HG03066 (cell line): ENCODE measurements at regions not wholly inside any gene's neighbourhood (a gene's known extent, or its start where the extent isn't known, plus 50 kb on each side); places are given as distances from the start of the nearest gene placed in this dataset.
"Not testable (repeated sequence)": the region's sequence is repeated elsewhere in the genome, so short reads cannot be mapped to it uniquely, and the experiment has no call there.

Experiments
- ATAC-seq: cut with Tn5 transposase; IDR thresholded peaks from one replicate; pipeline ENCODE4 v1.9.1; 2021; ENCODE audit warnings: low read depth; ENCODE audit not compliant: unreplicated experiment

DNA sequence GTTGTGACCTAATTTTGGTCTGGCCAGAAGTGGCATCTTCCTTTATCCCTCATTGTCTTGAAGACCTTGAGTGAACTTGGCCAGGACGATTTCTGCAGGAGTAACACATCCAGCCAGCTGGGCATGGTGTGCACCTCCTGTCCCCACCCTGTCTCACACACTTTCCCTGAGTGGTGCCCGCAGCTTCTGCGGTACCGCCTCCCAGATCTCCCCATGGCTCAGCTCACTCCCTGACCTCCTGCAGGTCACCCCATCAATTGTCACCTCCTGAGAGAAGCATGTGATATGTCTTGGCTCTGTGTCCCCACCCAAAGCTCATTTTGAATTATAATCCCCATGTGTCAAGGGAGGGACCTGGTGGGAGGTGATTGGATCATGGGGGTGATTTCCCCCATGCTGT lies 50.2 kb upstream of the TP53I11 start:
- no peak for ATAC-seq

- ATAC-seq, result no peak
Measured at GRCh38 chr11:45001466-45002165, 50.9 kb upstream of the TP53I11 start.

DNA sequence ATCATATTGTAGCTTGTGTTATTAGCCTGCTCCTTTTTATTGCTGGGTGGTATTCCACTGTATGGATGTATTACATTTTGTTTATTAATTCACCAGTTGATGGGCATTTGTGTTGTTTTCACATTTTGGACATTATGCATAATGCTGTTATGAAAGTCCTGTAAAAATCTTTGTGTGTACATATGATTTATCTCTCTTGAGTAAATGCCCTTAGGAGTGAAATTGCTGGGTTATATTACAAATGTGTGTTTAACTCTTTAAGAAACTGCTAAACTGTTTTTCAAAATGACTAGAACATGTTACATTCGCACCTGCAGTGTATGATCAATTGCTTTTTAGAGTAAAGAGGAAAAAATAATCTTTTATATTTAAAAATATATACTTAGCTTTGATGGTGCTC lies 54.4 kb upstream of the TP53I11 start:
- ATAC-seq, result no peak

DNA sequence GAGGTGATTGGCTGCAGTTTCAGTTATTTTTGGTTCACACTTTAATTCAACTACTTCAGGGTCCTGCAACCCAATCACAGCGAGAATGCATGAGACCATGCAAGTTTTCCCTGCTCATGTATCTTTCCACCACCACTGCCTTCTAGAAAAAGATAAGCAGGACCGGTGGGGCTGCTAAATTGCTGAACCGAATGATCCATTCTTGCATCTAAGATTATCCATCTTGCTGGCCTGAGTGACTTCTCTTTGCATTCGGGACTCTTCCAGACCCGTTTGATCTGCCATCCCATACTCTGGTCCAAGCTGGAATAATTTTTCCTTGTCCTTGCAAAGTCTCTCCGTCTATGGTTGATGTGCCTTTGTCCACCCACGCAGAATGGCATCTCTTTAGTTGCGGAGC lies 56.3 kb upstream of the TP53I11 start:
- ATAC-seq, result no peak

DNA sequence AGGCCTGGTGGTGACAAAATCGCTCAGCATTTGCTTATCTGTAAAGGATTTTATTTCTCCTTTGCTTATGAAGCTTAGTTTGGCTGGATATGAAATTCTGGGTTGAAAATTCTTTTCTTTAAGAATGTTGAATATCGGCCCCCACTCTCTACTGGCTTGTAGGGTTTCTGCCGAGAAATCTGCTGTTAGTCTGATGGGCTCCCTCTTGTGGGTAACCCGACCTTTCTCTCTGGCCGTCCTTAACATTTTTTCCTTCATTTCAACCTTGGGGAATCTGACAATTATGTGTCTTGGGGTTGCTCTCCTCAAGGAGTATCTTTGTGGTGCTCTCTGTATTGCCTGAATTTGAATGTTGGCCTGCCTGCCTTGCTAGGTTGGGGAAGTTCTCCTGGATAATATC lies 65.3 kb upstream of the TP53I11 start:
- ATAC-seq, result not testable (repeated sequence)

DNA sequence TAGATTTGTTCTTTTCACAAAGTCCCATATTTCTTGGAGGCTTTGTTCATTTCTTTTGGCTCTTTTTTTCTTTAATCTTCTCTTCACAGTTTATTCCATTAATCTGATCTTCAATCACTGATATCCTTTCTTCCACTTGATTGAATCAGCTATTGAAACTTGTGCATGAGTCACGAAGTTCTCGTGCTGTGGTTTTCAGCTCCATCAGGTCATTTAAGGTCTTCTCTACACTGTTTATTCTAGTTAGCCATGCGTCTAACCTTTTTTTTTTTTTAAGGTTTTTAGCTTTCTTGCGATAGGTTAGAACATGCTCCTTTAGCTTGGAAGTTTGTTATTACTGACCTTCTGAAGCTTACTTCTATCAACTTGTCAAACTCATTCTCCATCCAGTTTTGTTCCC lies 65.8 kb upstream of the TP53I11 start:
- not testable (repeated sequence) for ATAC-seq

DNA sequence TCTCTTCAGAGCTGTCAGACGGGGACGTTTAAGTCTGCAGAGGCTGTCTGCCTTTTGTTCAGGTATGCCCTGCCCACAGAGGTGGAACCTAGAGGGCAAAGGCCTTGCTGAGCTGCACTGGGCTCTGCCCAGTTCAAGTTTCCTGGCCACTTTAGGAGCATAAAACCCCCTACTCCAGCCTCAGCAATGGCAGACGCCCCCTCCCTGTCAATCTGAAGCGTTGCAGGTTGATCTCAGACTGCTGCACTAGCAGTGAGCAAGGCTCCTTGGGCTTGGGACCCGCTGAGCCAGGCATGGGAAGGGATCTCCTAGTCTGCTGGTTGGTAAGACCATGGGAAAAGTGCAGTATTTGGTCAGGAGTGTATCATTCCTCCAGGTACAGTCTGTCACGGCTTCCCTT lies 66.6 kb upstream of the TP53I11 start:
- ATAC-seq, result no peak

- no peak for ATAC-seq
Measured at GRCh38 chr11:45021001-45021400, 70.3 kb upstream of the TP53I11 start.

GRCh38 chr11:45021692-45022141 lies 71.0 kb upstream of the TP53I11 start:
- ATAC-seq, result no peak

DNA sequence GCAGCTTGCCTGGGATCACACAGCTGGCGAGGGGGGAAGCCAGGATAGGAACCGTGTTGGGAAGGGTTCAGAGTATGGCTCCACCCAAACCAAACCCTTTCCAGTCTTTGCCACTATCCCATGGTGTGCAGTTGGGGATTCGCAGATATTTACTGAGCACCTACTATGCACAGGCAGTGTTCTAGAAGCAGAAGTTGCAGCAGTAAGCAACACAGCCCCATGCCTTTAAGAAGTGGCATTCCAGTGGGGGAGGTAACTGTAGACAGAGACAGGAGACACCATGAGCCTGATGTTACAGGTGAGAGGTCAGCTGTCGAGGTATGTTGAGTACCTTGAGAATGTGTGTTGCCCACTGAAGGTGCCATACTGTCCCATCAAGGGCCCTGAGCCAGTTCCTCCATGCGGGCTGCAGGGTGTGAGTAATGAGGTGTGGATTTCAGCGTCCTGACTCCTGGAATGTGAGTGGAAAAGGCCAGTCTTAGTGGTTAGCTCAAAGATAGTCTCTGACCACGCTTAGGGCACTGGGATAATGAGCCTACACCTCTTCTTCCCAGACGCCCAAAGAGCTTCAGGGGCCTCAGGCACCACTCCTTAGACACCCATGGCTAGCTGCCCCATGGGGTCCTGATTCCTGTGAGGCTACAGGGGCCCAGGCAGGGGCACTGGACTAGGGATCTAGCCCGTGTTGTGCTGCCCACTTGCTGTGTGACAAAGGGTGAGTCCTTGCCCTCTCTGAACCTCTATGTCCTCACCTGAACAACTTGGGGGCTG lies 71.8 kb upstream of the TP53I11 start:
- no peak for ATAC-seq

DNA sequence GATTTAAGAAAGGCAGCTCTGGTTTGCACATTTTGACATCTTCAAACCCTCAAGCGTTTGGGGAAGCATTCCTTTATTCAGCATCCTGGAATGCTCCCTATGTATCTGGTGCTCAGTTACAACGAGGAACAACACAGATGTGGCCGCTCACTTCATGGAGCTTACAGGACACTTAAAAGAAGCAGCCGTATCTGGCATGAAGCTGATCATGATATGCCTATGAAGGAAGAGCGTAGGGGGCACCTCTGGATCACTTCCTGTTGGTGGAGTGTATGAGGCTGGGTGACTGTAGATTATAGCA lies 72.3 kb upstream of the TP53I11 start:
- ATAC-seq, result no peak

- ATAC-seq, result no peak
Measured at GRCh38 chr11:45024316-45024715, 73.6 kb upstream of the TP53I11 start.

DNA sequence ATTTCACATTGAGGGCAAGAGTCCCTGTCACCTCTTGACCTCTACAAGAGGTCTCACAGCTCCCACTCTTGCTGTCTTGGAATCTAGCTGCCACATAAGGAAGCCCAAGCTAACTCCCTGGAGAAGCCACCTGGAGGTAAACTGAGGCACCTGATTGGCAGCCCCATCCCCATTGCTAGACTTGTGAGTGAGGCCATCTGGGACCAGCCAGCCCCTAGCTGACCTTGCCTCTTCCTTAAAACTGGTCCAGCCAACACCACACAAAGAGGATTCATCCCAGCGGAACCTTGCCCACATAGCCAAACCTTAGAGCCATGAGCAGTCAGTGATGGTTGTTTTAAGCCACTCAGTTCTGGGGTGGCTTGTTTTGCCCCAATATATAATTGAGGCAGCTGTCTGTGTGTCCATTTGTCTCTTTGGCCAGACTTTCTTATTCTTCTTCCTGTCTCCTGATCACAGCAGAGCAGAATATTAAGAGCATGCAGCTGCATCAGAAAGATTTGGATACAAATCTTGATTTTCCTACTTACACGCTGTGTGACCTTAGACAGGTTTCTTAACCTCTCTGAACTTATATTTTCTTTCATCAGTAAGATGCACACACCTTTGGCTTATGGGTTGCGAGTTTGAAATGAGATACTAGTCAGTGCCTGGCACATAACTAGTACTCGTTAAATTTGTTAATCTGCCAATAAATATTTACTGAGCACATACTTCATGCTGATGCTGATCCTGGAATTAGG lies 74.3 kb upstream of the TP53I11 start:
- no peak for ATAC-seq

GRCh38 chr11:45025716-45026492 lies 75.2 kb upstream of the TP53I11 start:
- ATAC-seq, result no peak

- ATAC-seq, result no peak
Measured at GRCh38 chr11:45026835-45027234, 76.2 kb upstream of the TP53I11 start.

DNA sequence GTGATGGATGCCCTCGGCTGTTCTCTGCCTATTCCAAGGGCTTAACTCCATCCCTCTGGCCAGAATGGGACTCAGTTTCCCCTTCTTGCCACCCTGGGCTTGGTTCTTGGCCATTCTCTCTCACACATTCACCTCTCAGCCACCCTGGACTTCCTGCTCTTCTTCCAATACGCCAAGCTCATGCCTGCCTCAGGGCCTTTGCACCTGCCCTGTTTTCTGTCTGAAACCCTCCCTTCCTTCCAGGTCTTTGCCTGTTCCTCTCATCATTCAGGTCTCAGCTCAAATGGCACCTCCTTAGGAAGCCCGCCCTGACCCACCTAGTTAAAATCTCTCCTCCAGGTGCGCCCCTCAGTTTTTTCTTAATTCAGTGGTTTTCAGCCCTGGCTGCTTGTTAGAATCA lies 76.6 kb upstream of the TP53I11 start:
- no peak for ATAC-seq

DNA sequence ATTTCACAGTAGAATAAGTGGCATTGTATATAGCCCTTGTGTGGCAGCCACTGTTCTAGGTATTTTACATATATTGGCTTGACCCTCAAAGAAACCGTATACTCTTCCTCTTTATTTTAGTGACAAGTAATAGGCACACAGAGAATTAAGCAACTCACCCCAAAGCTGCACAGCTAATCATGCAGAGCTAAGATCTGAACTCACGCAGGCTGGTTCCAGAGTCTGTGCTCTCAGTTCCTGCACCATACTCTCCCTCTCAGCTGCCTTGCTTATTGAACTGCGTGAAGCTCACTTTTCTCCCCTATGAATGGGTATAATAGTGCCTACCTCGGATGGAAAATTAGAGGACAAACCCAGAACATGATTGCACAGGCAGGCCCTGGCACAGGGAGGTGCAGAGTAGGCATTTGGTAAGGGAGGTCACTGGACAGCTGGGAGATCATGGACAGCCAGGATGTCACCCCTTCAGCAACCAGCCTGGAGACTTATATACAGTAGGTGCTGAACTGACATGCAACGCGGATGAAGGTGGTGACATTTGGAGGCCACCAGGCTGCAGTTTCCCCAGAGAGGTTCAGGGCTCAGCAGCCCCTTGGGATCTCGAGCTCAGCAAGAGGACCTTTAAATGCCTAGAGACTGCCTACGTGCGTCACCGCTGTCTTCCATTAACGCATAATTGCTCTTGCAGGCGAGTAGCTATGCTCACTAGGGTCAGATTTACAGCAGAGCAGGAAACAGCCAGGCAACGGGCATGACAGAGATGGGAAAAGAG lies 78.4 kb upstream of the TP53I11 start:
- ATAC-seq, result no peak

DNA sequence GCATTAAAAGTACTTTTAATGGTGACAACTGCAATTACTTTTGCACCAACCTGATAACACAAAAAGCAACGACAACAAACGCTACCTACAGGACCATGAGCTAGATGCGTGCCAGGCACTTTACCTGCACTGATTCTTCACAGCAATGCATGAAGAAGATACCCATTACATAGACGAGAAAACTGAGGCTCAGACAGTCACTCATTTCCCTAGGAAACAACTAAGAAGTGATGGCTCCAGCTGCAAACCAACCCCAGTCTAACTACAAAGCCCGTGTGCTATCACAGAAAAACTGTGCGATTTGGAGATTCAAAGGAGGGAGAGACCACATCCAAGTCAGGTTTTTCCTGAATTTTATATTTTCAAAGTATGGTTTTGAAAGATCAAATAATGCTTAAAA lies 80.1 kb upstream of the TP53I11 start:
- ATAC-seq, result no peak

DNA sequence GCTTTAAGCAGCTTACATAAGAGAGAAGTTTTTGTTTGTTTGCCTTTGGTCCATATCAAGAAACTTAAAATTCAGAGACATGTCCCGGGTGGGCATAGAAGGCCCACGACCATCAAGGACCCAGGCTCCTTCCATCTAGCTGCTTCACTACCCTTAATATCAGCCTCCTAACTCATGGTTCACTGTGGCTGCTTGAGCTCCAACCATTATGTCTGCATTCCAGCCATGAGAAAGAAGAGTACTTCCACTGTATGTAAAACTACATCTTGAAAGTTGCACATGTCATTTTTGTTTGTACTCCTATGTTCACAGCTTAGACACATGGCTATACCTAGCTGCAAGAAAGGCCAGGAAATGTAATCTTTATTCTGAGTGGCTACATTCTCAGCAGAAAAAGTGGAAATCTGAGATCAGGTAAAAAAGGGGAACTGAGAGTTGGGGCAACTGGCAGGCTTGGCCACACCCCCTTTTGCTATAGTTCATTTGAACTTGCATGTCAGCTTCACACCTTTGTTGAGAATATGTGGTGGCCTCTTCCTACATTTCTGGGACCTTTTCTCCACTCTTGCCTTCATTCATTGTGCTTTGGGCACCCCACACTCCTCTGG lies 81.3 kb upstream of the TP53I11 start:
- peak; percentile 90 for ATAC-seq

- no peak for ATAC-seq
Measured at GRCh38 chr11:45035413-45035812, 84.7 kb upstream of the TP53I11 start.
